HG03457 (cell line): ENCODE measurements at regions not wholly inside any gene's neighbourhood (a gene's known extent, or its start where the extent isn't known, plus 50 kb on each side); places are given as distances from the start of the nearest gene placed in this dataset.
A peak's percentile ranks its signal among the peaks of the same experiment; 100 is the strongest.
"Not testable (repeated sequence)": the region's sequence is repeated elsewhere in the genome, so short reads cannot be mapped to it uniquely, and the experiment has no call there.

ENCODE experiments used
- ATAC-seq: cut with Tn5 transposase; IDR thresholded peaks from one replicate; pipeline ENCODE4 v1.9.1; 2021; ENCODE audit warnings: moderate number of reproducible peaks; ENCODE audit not compliant: unreplicated experiment

GRCh38 chr6:165854061-165854862, 191.2 kb upstream of the PDE10A start:
- ATAC-seq, result no peak

- no peak for ATAC-seq
Measured at GRCh38 chr6:165852676-165853075, 189.6 kb upstream of the PDE10A start.

DNA sequence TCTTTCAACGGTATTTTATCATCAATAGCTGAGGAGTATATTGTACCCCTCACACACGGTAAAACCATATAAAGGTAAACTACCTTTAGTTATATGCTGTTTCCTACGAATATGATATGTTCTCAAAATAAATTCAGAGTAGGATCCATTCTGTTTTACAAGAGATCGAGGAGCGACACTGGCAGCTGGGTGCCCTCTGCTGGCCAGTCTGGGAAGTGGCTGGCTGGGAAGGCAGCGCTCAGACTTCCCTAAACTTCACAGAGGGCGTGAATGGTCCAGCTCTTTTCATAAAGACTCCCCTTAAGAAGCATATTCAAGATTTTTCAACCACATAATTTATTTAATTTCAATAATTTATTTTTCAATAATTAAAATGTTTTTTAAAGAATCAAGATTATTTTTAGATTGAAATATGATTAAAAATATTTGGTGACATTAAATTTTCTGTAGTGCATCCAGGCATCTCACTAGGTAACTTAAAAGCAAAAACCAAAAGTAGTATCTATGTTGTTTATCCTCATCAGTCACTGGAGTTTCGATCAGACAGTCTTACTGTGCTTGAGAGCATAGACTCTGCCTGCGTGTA, 187.5 kb upstream of the PDE10A start:
- peak; percentile 57 for ATAC-seq

GRCh38 chr6:165849534-165850430, 186.7 kb upstream of the PDE10A start:
- no peak for ATAC-seq

GRCh38 chr6:165848086-165848426, 185.0 kb upstream of the PDE10A start:
- no peak for ATAC-seq

DNA sequence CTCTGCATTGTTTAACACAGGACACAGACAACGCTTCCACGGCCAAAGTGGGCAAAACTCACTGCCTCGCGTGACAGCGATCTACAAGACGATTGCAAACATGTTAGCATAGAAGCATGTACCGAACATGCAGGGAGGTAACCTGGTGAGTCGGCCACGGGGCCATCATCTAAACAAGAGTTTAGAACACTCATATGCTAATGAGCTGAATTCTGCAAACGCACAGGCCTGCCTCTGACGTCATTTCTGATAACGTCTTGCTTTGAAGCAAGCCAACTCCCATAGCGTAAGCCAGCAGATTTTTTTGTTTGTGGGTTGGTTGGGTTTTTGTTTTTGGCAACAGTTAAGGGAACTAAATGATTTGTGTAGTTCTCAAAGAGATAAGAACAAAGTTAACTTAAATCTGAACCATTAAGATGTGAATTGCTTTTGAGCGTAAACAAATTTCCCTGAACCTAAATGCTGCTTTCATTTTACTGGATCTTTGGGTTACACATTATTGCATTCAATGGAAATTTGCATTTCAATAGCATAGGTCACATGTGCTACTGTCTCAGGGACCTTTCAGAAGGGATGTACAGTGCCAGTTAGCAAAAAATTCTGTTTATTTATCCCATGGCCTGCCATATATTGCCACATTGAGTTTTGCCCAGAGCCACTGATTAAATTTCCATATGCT, 184.5 kb upstream of the PDE10A start:
- ATAC-seq, result no peak

GRCh38 chr6:165846123-165846966, 183.3 kb upstream of the PDE10A start:
- no peak for ATAC-seq

DNA sequence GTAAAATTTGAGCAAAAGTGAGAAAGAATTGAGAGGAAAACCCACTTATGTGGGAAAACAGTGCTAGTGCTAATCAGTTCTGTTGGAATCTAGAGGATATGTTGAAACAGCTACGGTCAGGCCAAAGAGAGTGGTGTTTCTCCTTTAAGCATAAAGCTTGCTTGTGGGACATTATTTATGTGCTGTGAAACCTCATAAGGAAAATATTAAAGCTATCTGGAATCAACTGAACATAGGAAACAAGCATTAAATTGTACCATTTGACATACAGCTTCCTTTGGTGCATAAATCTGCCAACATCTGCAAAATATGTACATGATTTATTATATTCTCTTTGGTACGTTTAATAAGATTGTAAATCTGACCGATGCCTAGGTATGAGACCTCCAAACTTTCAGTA, 182.5 kb upstream of the PDE10A start:
- no peak for ATAC-seq

DNA sequence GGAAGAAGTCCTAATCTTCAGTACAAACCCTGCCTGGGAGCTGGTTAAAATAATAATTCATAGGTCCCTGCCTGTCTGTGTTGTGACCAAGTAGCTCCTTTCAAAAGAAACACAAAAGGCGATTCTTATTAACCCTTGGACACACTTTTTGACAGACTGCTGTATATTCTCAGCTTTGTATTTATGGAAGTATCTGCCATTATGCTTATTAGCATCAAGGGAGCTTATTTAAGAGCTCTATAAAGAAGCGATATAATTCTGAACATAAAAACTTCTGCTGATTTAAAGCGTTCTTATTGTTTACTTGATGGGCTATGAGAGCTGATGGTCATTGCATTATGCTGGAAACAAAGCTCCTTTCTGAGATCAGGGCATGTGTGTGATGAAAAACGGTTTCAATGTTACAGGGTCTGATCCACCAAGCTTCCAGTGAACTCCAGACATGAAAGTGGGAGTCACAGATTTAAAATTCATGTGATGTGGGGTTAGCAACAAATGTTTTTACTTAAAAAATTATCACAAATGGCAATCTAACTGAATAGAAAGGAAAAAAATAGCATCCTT, 181.8 kb upstream of the PDE10A start:
- ATAC-seq, result no peak

DNA sequence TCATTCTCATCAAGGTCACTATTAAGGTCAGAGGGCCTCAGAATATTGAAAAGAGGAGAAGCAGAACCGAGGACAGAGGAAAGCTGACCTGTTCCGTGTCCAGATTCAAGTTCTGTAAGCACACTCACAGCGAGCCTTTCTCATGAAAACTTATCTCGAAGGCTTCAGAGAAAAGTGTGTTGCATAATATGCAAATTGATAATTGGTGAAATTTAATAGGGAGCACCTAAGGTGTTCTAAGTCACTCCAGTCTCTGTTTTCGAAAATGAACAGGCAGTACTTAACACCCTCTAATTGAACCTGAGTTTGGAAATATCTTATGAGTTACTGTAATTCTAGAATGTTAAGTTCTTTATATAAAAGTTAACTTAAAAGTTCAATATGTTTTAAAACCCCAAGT, 181.2 kb upstream of the PDE10A start:
- ATAC-seq, result no peak

GRCh38 chr6:165843568-165844113, 180.6 kb upstream of the PDE10A start:
- ATAC-seq, result no peak

- ATAC-seq, result no peak
Measured at GRCh38 chr6:165843121-165843520, 180.1 kb upstream of the PDE10A start.

DNA sequence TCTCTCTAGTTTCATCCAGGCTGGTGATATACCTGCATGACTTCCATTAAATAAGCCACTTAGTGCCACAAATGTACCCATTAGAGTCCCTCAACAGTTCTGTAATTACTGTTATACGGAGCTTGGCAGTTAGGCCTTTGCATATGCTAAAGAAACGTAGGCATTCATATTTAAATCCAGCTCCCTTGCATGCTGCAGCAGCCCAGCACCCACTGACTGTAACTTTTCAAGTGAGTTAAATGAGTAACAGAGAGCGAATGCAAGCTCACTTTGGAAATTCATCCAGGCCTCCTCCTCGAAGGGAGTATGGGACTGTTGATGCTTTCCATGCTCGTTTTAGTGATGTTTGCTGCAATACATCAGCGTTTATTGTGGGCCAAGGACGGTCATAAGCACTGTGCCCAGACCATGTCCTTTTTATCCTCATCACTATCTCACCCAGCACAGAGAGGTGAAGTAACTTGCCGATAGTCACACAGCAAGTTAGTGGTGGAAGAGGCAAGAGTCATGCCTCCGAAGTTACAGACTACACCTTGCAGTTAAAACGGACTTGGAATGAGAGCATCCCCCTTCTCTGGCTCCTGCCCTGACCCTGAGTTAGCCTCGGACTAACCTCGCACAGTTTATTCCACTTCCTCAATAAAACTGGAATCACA, 179.4 kb upstream of the PDE10A start:
- ATAC-seq, result no peak

GRCh38 chr6:165841153-165841558, 178.1 kb upstream of the PDE10A start:
- no peak for ATAC-seq

- ATAC-seq, result no peak
Measured at GRCh38 chr6:165837948-165838745, 175.1 kb upstream of the PDE10A start.

DNA sequence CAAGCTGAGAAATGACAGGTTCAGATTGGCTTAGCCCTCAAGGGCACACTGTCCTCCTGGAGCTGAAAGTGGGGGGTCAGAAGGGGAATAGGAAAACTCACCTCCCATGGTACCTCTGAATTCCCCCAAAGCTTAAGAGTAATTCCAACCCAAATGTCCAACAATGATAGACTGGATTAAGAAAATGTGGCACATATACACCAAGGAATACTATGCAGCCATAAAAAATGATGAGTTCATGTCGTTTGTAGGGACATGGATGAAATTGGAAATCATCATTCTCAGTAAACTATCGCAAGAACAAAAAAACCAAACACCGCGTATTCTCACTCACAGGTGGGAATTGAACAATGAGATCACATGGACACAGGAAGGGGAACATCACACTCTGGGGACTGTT, 173.6 kb upstream of the PDE10A start:
- ATAC-seq, result not testable (repeated sequence)

DNA sequence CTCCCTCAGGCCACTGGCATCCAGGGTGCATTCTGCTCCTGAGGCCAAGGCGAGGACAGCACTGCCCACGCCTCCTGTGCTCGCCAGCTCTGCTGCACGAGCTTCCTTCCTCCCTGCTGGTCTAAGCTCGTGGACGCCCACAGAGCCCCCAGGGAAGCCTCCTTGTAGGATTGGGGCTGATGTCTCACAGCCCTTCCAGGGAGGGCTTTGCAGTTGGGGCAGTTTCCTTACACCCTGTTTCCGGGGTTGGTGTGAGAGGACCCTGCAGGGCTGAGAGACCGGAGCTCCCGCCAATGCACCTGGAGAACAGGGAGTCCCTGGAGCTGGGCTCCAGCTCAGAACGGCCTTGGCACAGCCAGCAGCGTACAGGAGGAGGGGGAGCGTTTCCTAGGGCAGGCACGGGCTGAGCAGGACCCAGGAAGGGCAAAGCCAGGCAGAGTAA, 172.4 kb upstream of the PDE10A start:
- ATAC-seq, result no peak

- no peak for ATAC-seq
Measured at GRCh38 chr6:165834613-165835259, 171.7 kb upstream of the PDE10A start.
